Anterior cingulate cortex (tissue), 58 donors: ENCODE measurements at regions not wholly inside any gene's neighbourhood (a gene's known extent, or its start where the extent isn't known, plus 50 kb on each side); places are given as distances from the start of the nearest gene placed in this dataset.
"Not testable (repeated sequence)": the region's sequence is repeated elsewhere in the genome, so short reads cannot be mapped to it uniquely, and the experiment has no call there.

Source experiments
- DNase-seq, 58 donors: peaks; one replicate each; lab custom pipeline; 2025; lab: John Stamatoyannopoulos, UW

- DNase-seq, result no peak
These were observed 377.7 kb upstream of the KLF6 start for GRCh38 chr10:4162571-4163286.

DNA sequence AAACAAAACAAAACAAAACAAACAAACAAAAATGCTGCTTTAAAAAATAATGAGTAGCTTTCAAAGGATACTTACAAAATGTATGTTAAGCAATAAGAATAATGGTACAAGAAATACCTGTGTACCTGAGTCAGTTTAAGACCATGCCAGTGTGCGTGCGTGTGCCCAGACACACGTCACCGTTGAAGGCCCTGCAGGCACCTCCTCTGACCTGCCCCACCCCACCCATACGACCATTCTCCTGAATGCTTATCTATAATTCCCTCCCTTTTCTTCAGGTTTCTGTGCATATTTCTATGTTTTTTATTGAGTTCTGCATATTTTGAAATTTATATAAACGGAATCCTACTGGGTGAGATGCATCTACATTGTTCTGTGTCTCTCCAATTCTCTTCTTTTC is 374.2 kb upstream of the KLF6 start:
- no peak for DNase-seq

DNA sequence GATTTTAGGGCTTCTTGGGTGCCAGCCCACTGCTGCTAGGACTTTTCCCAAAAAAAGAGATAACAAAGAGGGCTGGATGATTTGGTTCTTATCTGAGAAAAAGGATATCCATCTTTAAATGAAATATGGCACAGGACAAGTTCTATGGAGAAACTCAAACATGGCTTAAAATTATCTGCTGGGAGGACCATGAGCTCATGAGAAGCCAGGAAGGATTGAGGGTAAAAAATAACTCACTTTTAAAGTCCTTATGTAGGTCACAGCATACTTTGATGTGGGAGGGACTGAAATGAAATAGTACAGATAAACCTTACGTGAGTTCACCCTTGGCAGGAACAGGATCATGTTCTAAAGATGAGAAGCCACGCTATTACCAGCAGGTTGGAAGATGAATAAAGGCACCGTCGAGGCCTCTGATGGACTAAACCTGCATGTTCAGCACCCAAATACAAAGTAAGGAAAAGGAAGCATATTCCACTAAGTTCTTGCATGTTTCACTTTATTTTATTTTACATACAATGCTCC is 369.2 kb upstream of the KLF6 start:
- no peak for DNase-seq

- DNase-seq, result no peak
These were observed 366.5 kb upstream of the KLF6 start for GRCh38 chr10:4151466-4151865.

GRCh38 chr10:4150676-4151075 is 365.7 kb upstream of the KLF6 start:
- no peak for DNase-seq

DNA sequence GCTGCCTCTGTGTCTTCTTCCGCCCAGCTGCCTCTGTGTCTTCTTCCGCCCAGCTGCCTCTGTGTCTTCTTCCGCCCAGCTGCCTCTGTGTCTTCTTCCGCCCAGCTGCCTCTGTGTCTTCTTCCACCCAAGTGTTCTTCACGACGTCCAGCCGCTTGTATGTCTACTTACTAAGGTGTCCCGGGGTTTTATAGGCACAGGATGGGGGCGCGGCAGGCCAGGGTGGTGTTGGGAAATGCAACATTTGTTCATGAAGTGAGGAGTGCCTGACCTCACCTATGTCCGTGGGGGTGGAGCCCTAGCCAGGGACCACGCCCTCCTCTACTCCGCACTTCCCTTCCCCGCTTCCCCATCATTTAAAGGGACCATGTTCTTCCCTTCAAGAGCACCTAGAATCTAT is 364.5 kb upstream of the KLF6 start:
- DNase-seq, result not testable (repeated sequence)

DNA sequence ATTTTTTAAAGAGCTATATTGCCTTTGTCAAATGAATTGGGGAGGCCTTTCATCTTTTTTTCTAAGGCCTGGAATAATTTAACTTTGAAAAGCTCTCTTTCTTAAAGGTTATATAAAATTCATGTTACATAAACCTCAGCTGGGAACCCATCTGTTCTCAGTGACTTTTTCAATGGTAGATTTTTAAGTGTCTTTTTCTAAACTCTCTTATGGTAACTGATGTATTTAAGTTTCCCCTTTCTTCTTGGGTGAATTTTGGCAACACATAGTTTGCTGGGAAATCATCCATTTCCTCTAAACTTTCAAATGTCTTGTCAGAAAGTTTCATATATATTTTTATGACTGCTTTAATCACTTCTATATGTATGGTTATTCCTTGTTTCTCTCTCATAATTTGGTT is 362.2 kb upstream of the KLF6 start:
- DNase-seq, result no peak

GRCh38 chr10:4144817-4145216 is 359.8 kb upstream of the KLF6 start:
- DNase-seq, result peak in 1 of 58 donors; percentile 4

GRCh38 chr10:4141471-4141870 is 356.5 kb upstream of the KLF6 start:
- DNase-seq, result peak in 2 of 58 donors; percentile 8 to 9

GRCh38 chr10:4138146-4138721 is 353.2 kb upstream of the KLF6 start:
- DNase-seq, result no peak

DNA sequence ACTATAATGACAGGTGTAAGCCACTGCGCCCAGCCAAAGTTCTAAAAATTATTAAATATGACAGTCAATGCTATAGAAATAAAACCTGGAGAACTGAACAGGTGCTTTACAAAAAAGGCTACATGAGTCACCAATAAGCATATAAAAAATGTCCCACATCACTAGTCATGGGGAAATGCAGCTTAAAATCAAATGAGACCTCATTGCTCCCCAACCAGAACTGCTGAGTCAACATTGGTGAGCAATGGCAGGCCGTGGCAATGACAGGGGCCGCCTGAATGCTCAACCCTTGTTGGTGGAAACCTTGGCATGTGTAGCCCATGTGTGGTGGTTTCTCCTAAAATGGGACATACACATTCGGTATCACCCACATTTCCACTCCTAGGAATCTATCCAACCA is 352.3 kb upstream of the KLF6 start:
- DNase-seq, result no peak

- no peak for DNase-seq
These were observed 351.1 kb upstream of the KLF6 start for GRCh38 chr10:4136121-4136520.

DNA sequence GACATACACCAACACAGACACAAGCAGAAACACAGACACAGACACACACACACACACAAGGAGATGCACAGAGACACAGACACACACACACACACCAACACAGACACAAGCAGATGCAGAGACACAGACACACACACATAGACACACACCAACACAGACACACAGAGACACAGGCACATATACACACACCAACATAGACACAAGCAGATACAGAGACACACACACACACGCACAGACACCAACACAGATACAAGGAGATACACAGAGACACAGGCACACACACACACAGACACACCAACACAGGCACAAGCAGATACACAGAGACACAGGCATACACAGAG is 347.2 kb upstream of the KLF6 start:
- no peak for DNase-seq

- peak in 2 of 58 donors; percentile 1 to 5 for DNase-seq
These were observed 346.6 kb upstream of the KLF6 start for GRCh38 chr10:4131407-4132215.

- peak in 1 of 58 donors; percentile 13 for DNase-seq
These were observed 345.7 kb upstream of the KLF6 start for GRCh38 chr10:4130685-4131084.

DNA sequence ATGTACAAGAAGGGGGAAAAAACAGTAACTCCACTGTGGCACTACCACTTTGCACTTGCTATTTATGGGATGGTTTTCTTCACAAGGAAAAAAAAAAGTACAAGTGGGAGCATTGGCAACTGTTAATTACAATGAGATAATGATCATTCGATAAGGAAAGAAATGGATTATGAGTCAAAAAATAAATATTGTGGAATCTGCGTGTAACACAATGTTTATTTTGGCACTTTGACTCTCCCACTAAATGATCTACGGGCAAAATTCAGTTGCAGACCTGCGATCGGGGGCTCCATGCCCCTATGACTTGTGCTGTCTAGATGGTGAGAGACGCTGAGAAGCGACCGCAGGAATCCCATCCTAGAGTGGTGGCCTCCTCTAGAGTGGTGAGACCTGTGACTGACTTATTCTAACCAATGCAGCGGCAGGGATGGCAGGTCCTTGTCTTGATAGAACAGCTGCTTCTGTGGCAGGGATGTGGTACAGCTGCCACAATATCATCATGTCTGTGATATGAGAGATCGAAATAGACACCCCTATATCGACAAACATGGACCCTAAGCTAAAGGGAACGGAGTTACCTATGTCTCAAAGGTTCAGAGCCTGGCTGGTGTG is 345.0 kb upstream of the KLF6 start:
- DNase-seq, result no peak

DNA sequence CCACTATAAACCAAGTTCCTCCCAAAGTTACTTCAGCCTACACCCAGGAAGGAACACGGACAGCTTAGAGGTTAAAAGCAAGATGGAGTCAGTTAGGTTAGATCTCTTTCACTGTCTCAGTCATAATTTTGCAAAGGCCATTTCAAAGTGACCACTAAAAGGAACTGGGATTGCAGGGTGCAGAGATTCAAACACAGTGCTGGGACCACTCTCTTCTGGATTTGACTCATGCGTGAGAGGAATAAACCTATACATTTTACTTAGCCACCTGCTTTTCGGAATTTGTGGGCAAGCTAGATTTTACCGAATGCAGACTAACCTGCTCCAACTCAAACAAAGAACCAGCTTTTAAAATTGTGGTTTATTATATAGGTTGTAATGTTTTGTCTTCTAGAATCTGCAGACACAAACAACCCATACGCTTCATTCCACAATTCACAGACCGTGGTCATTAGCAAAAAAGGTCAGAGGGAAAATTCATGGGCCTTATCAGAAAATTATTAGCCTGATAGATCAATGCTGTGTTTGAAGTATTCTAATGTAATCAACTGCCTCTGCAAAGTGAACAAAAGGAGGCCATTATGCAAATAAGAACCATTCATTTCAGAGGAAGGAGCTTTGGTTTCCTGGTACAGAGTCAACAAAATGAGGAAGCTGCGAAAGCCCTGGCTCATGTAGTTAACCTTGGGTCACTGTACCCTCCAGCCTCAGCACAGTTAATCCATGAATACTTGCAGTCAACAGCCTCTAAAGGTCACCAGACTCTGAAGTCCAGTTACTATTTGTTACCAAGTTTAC is 342.7 kb upstream of the KLF6 start:
- no peak for DNase-seq

GRCh38 chr10:4125776-4126175 is 340.8 kb upstream of the KLF6 start:
- no peak for DNase-seq

GRCh38 chr10:4121502-4122380 is 336.7 kb upstream of the KLF6 start:
- DNase-seq, result no peak
